ENCODE measurements at regions not wholly inside any gene's neighbourhood (a gene's known extent, or its start where the extent isn't known, plus 50 kb on each side); places are given as distances from the start of the nearest gene placed in this dataset.

GRCh38 chr1:79662596-79662995 lies 656.1 kb upstream of the ADGRL4 start:
- no peak for TF ChIP-seq CTCF (IDR thresholded peaks at IDR 0.05; ENCODE audit: extremely low read depth, missing control alignments)
- no peak for DNase-seq (ENCODE audit: low spot score)

GRCh38 chr1:79660129-79660528 lies 653.6 kb upstream of the ADGRL4 start:
- TF ChIP-seq CTCF (IDR thresholded peaks at IDR 0.05; ENCODE audit: extremely low read depth, missing control alignments): no peak
- no peak for DNase-seq (ENCODE audit: low spot score)

- no peak for DNase-seq (ENCODE audit: low spot score)
- no peak for TF ChIP-seq CTCF (IDR thresholded peaks at IDR 0.05; ENCODE audit: extremely low read depth, missing control alignments)
These were observed 651.6 kb upstream of the ADGRL4 start for GRCh38 chr1:79657951-79658658.

- TF ChIP-seq CTCF (IDR thresholded peaks at IDR 0.05; ENCODE audit: extremely low read depth, missing control alignments): no peak
- no peak for DNase-seq (ENCODE audit: low spot score)
These were observed 649.3 kb upstream of the ADGRL4 start for GRCh38 chr1:79655876-79656275.

GRCh38 chr1:79652426-79652825 lies 645.9 kb upstream of the ADGRL4 start:
- TF ChIP-seq CTCF (IDR thresholded peaks at IDR 0.05; ENCODE audit: extremely low read depth, missing control alignments): no peak
- no peak for DNase-seq (ENCODE audit: low spot score)

- no peak for TF ChIP-seq CTCF (IDR thresholded peaks at IDR 0.05; ENCODE audit: extremely low read depth, missing control alignments)
- DNase-seq (ENCODE audit: low spot score): no peak
These were observed 641.6 kb upstream of the ADGRL4 start for GRCh38 chr1:79648126-79648525.

- DNase-seq (ENCODE audit: low spot score): no peak
- no peak for TF ChIP-seq CTCF (IDR thresholded peaks at IDR 0.05; ENCODE audit: extremely low read depth, missing control alignments)
These were observed 640.4 kb upstream of the ADGRL4 start for GRCh38 chr1:79646880-79647279.
